Choroid plexus epithelial cell (primary cell): ENCODE measurements at regions not wholly inside any gene's neighbourhood (a gene's known extent, or its start where the extent isn't known, plus 50 kb on each side); places are given as distances from the start of the nearest gene placed in this dataset.
"Not testable (repeated sequence)": the region's sequence is repeated elsewhere in the genome, so short reads cannot be mapped to it uniquely, and the experiment has no call there.

Experiments used
- DNase-seq: peaks from one replicate; pipeline ENCODE4 v3.0.0-alpha.2; 2010; ENCODE audit warnings: low read depth
- H3K4me3 ChIP-seq: 2 replicates; pipeline ENCODE4 v1.5.1; 2011; ENCODE audit warnings: low read depth, mild to moderate bottlenecking, control low read depth, low read length, moderate library complexity
- CTCF ChIP-seq: conservative IDR thresholded peaks from 2 replicates; pipeline ENCODE4 v1.5.1; 2011; ENCODE audit warnings: low read depth, mild to moderate bottlenecking, control low read depth, inconsistent platforms, low read length, moderate library complexity

GRCh38 chr1:208731981-208732821 is 488.0 kb upstream of the PLXNA2 start:
- TF ChIP-seq CTCF, result no peak
- no peak for DNase-seq
- H3K4me3 ChIP-seq, result no peak overlapping the region

GRCh38 chr1:208737161-208737560 is 493.0 kb upstream of the PLXNA2 start:
- no peak overlapping the region for H3K4me3 ChIP-seq
- no peak for TF ChIP-seq CTCF
- no peak for DNase-seq

GRCh38 chr1:208737922-208738321 is 493.7 kb upstream of the PLXNA2 start:
- DNase-seq, result no peak
- no peak overlapping the region for H3K4me3 ChIP-seq
- TF ChIP-seq CTCF, result no peak

GRCh38 chr1:208739636-208740035 is 495.5 kb upstream of the PLXNA2 start:
- DNase-seq, H3K4me3 ChIP-seq: not testable (repeated sequence)

GRCh38 chr1:208741296-208741695 is 497.1 kb upstream of the PLXNA2 start:
- no peak for DNase-seq
- H3K4me3 ChIP-seq, result no peak overlapping the region
- no peak for TF ChIP-seq CTCF

GRCh38 chr1:208743361-208743760 is 499.2 kb upstream of the PLXNA2 start:
- H3K4me3 ChIP-seq, result no peak overlapping the region
- TF ChIP-seq CTCF, result no peak
- no peak for DNase-seq

- no peak overlapping the region for H3K4me3 ChIP-seq
- no peak for TF ChIP-seq CTCF
- no peak for DNase-seq
These were observed 503.8 kb upstream of the PLXNA2 start for GRCh38 chr1:208747979-208748378.
